HCT116 (cell line): ENCODE measurements at regions not wholly inside any gene's neighbourhood (a gene's known extent, or its start where the extent isn't known, plus 50 kb on each side); places are given as distances from the start of the nearest gene placed in this dataset.
"Not testable (repeated sequence)": the region's sequence is repeated elsewhere in the genome, so short reads cannot be mapped to it uniquely, and the experiment has no call there.

Experiments used
- ATAC-seq: fragments of 200-7000 bp; cut with Tn5 transposase; 2 replicates; pipeline ENCODE4 v1.9.1; 2020; ENCODE audit warnings: mild to moderate bottlenecking, moderate library complexity
- BruUV-seq: library from RNA; stranded (reverse); fragments of 400-500 nt; replicated peaks from 2 replicates; lab custom pipeline; 2021; lab: Mats Ljungman, UMichigan
- CTCF ChIA-PET: fragments of 300-600 bp; sonication (Branson Sonifier 250); formaldehyde crosslinking; loops from one replicate; lab custom pipeline; 2021; ENCODE audit warnings: antibody characterized with exemption; lab: Charles Lee
- POLR2A ChIA-PET: fragments of 300-600, 350-600 bp; sonication (Branson Sonifier 250); formaldehyde crosslinking; loops from one replicate; lab custom pipeline; 2021; ENCODE audit warnings: antibody characterized with exemption; lab: Charles Lee
- RAD21 ChIA-PET, 2 experiments: fragments of 300-600 bp; sonication (Branson Sonifier 250); formaldehyde crosslinking; loops; one replicate each; lab custom pipeline; 2023; ENCODE audit warnings: low total read pairs in 2 of 2; ENCODE audit not compliant: uncharacterized antibody in 2 of 2, unreplicated experiment in 2 of 2, low non-redundant PET in 1 of 2; lab: Charles Lee
- DNase-seq: peaks from one replicate; pipeline ENCODE4 v3.0.0-alpha.2; 2010; ENCODE audit warnings: low read depth, low spot score
- H2AFZ ChIP-seq: fragments of 200-600 bp; shearing (Covaris generic), sonication (generic); 2 replicates; pipeline ENCODE4 v1.6.1; 2017; ENCODE audit warnings: low read depth, mixed run types, mixed read lengths, antibody characterized with exemption, low read length; ENCODE audit not compliant: poor library complexity, severe bottlenecking
- H3K27ac ChIP-seq: 2 replicates; pipeline ENCODE4 v1.5.1; 2012; ENCODE audit warnings: low read depth, low read length
- H3K27me3 ChIP-seq: fragments of 200-600 bp; sonication (generic); 2 replicates; pipeline ENCODE4 v1.6.1; 2016; ENCODE audit warnings: mixed run types, low read length, mixed read lengths; ENCODE audit not compliant: insufficient read depth
- H3K36me3 ChIP-seq, 2 experiments: fragments of 200-500 bp in 1 of 2; fragments of 200-600 bp in 1 of 2; sonication (Bioruptor generic) in 1 of 2; sonication (generic) in 1 of 2; 2 replicates each; pipeline versions ENCODE4 v1.5.1 to v1.6.1; 2014 to 2016; ENCODE audit warnings: low read length in 2 of 2, inconsistent platforms in 1 of 2, mixed read lengths in 1 of 2, mixed run types in 1 of 2; ENCODE audit not compliant: insufficient read depth in 2 of 2, control insufficient read depth in 1 of 2
- H3K4me1 ChIP-seq, 2 experiments: fragments of 200-600 bp in 1 of 2; sonication (generic) in 1 of 2; 2 replicates each; pipeline versions ENCODE4 v1.5.1 to v1.6.1; 2012 to 2017; ENCODE audit warnings: low read length in 2 of 2, inconsistent platforms in 1 of 2, mild to moderate bottlenecking in 1 of 2, mixed read lengths in 1 of 2, mixed run types in 1 of 2, moderate library complexity in 1 of 2; ENCODE audit not compliant: insufficient read depth in 2 of 2, control insufficient read depth in 1 of 2
- H3K4me2 ChIP-seq: fragments of 200-600 bp; sonication (generic); 2 replicates; pipeline ENCODE4 v1.6.1; 2017; ENCODE audit warnings: mixed run types, low read length, mixed read lengths
- H3K4me3 ChIP-seq, 2 experiments: fragments of 200-600 bp in 1 of 2; sonication (generic) in 1 of 2; replicated peaks in 1 of 2; 2 replicates each; pipeline ENCODE4 v1.5.1; 2011 to 2016; ENCODE audit warnings: low read length in 2 of 2, control low read depth in 1 of 2, low read depth in 1 of 2, mild to moderate bottlenecking in 1 of 2, mixed read lengths in 1 of 2, mixed run types in 1 of 2
- H3K79me2 ChIP-seq: fragments of 200-600 bp; sonication (generic); 2 replicates; pipeline ENCODE4 v1.6.1; 2017; ENCODE audit warnings: mild to moderate bottlenecking, mixed run types, low read length, moderate library complexity, mixed read lengths; ENCODE audit not compliant: insufficient read depth
- H3K9ac ChIP-seq: fragments of 200-600 bp; sonication (generic); 2 replicates; pipeline ENCODE4 v1.6.1; 2016; ENCODE audit warnings: low read length, mixed read lengths
- H3K9me2 ChIP-seq: fragments of 200-600 bp; sonication (generic), shearing (Covaris generic); 2 replicates; pipeline ENCODE4 v1.6.1; 2017; ENCODE audit warnings: mixed run types, mild to moderate bottlenecking, moderate library complexity; ENCODE audit not compliant: insufficient read depth
- H3K9me3 ChIP-seq, 2 experiments: fragments of 200-500 bp in 1 of 2; fragments of 200-600 bp in 1 of 2; sonication (Bioruptor generic) in 1 of 2; sonication (generic) in 1 of 2; 2 replicates each; pipeline ENCODE4 v1.6.1; 2014 to 2017; ENCODE audit warnings: low read length in 2 of 2, mixed read lengths in 2 of 2, inconsistent platforms in 1 of 2, low read depth in 1 of 2, mild to moderate bottlenecking in 1 of 2, mixed run types in 1 of 2, moderate library complexity in 1 of 2; ENCODE audit not compliant: control insufficient read depth in 1 of 2, insufficient read depth in 1 of 2
- H4K20me1 ChIP-seq: fragments of 200-600 bp; sonication (generic), shearing (Covaris generic); 2 replicates; pipeline ENCODE4 v1.6.1; 2017; ENCODE audit warnings: mixed run types, mild to moderate bottlenecking, moderate library complexity; ENCODE audit not compliant: insufficient read depth
- CBX3 ChIP-seq: IDR thresholded peaks from 2 replicates; pipeline ENCODE4 v1.6.1; 2012; ENCODE audit warnings: low read depth
- CTCF ChIP-seq, 3 experiments: fragments of 200-600 bp in 1 of 3; sonication (generic) in 1 of 3; IDR thresholded peaks in 2 of 3; conservative IDR thresholded peaks in 1 of 3; 2 replicates each; pipeline ENCODE4 v1.5.1; 2012 to 2017; ENCODE audit warnings: low read depth in 2 of 3, low read length in 2 of 3, antibody characterized with exemption in 1 of 3, borderline replicate concordance in 1 of 3, control low read depth in 1 of 3, mild to moderate bottlenecking in 1 of 3, mixed read lengths in 1 of 3, mixed run types in 1 of 3, moderate library complexity in 1 of 3; ENCODE audit not compliant: insufficient read depth in 1 of 3
- RAD21 ChIP-seq: IDR thresholded peaks from 2 replicates; pipeline ENCODE4 v1.6.1; 2012; ENCODE audit warnings: low read depth, mild to moderate bottlenecking
- ZNF274 ChIP-seq: fragments of 200-500 bp; sonication (Bioruptor generic); IDR thresholded peaks from 2 replicates; pipeline ENCODE4 v1.6.1; 2014; ENCODE audit warnings: mild to moderate bottlenecking, low read depth, low read length, inconsistent platforms
- intact Hi-C: fragments of 100-400 bp; cut with micrococcal nuclease; formaldehyde crosslinking; loops from 2 replicates; pipeline ENCODE4 v1.10.0; 2022

GRCh38 chr14:105999361-106000028, 473.1 kb downstream of the TMEM121 start:
- CTCF ChIA-PET = no interaction called here
- ATAC-seq = no peak

GRCh38 chr14:106000029-106000511, 473.7 kb downstream of the TMEM121 start:
- H3K9me3 ChIP-seq, ATAC-seq, H3K79me2 ChIP-seq, H3K27me3 ChIP-seq, BruUV-seq, H2AFZ ChIP-seq, POLR2A ChIA-PET, H3K4me1 ChIP-seq, H3K36me3 ChIP-seq, H3K4me2 ChIP-seq, H3K9ac ChIP-seq, CTCF ChIA-PET, H4K20me1 ChIP-seq, DNase-seq, H3K4me3 ChIP-seq, H3K9me2 ChIP-seq, RAD21 ChIA-PET, H3K27ac ChIP-seq: not testable (repeated sequence)
- intact Hi-C loops = loop anchor here (10.0 kb wide), 2 partner anchors 325 to 445 kb away; no protein-coding TSS in a partner anchor

More at GRCh38 chr14:105999361-106000028, 473.1 kb downstream of the TMEM121 start:
- TF ChIP-seq CBX3 = no peak
- peak; percentile 60 to 98 (median 64) for TF ChIP-seq CTCF (IDR thresholded peaks at IDR 0.05 in 2 of 3, conservative IDR thresholded peaks at IDR 0.05 in 1 of 3; ENCODE audit: borderline replicate concordance in 1 of 3, insufficient read depth in 1 of 3, low read depth in 2 of 3, low read length in 2 of 3)
- TF ChIP-seq ZNF274 = no peak
- peak; percentile 33 for TF ChIP-seq RAD21
- RAD21 ChIA-PET = no interaction called here
- Histone ChIP-seq H3K4me3 (no peak overlapping the region), H3K4me1 (no peaks in the 10 kb centered on the region), H3K79me2 (no peaks in the 10 kb centered on the region), H3K4me2 (no peak overlapping the region), H3K36me3 (no peaks in the 10 kb centered on the region), H2AFZ (no peak overlapping the region), H3K27ac (no peak overlapping the region), H3K9me2 (no peaks in the 10 kb centered on the region), H3K9me3 (peaks cover 8 to 9% of the 10 kb centered on the region in 2 experiments; a peak in 2 of 4 replicates), H3K27me3 (no peaks in the 10 kb centered on the region), H4K20me1 (no peaks in the 10 kb centered on the region), H3K9ac (no peak overlapping the region)
- POLR2A ChIA-PET = no interaction called here
- DNase-seq = peak; percentile 24
- intact Hi-C loops = loop anchor here (10.0 kb wide), 2 partner anchors 325 to 445 kb away; no protein-coding TSS in a partner anchor
- no TSS peak for BruUV-seq
